H9 (cell line): ENCODE measurements at regions not wholly inside any gene's neighbourhood (a gene's known extent, or its start where the extent isn't known, plus 50 kb on each side); places are given as distances from the start of the nearest gene placed in this dataset.

Source experiments
- DNase-seq: peaks from one replicate; pipeline ENCODE4 v3.0.0-alpha.2; 2017
- H2AFZ ChIP-seq: one replicate; pipeline ENCODE4 v1.6.1; 2013; ENCODE audit warnings: mild to moderate bottlenecking, low read length, control low read depth, moderate library complexity
- H2AK5ac ChIP-seq: 2 replicates; pipeline ENCODE4 v1.6.1; 2013; ENCODE audit warnings: low read length, control low read depth, mixed read lengths; ENCODE audit not compliant: insufficient read length
- H2BK120ac ChIP-seq: one replicate; pipeline ENCODE4 v1.6.1; 2013; ENCODE audit warnings: low read depth, mild to moderate bottlenecking, low read length, control low read depth, inconsistent platforms; ENCODE audit not compliant: poor library complexity, severe bottlenecking
- H2BK12ac ChIP-seq: 2 replicates; pipeline ENCODE4 v1.6.1; 2013; ENCODE audit warnings: low read length, control low read depth, mixed read lengths, low read depth; ENCODE audit not compliant: insufficient read length
- H2BK15ac ChIP-seq: 2 replicates; pipeline ENCODE4 v1.6.1; 2013; ENCODE audit warnings: low read depth, low read length, control low read depth
- H2BK20ac ChIP-seq: one replicate; pipeline ENCODE4 v1.6.1; 2013; ENCODE audit warnings: low read depth, mild to moderate bottlenecking, low read length, control low read depth, inconsistent platforms; ENCODE audit not compliant: poor library complexity, severe bottlenecking
- H2BK5ac ChIP-seq: 2 replicates; pipeline ENCODE4 v1.6.1; 2013; ENCODE audit warnings: low read length, control low read depth, mixed read lengths; ENCODE audit not compliant: insufficient read length
- H3K14ac ChIP-seq: 2 replicates; pipeline ENCODE4 v1.6.1; 2013; ENCODE audit warnings: low read length, control low read depth; ENCODE audit not compliant: insufficient read depth
- H3K18ac ChIP-seq: 2 replicates; pipeline ENCODE4 v1.6.1; 2013; ENCODE audit warnings: low read depth, mild to moderate bottlenecking, mixed read lengths, low read length, control low read depth; ENCODE audit not compliant: insufficient read length
- H3K23ac ChIP-seq: 2 replicates; pipeline ENCODE4 v1.6.1; 2013; ENCODE audit warnings: low read length, control low read depth, mixed read lengths, low read depth; ENCODE audit not compliant: insufficient read length
- H3K23me2 ChIP-seq: 2 replicates; pipeline ENCODE4 v1.6.1; 2013; ENCODE audit warnings: low read depth, mild to moderate bottlenecking, mixed read lengths, low read length, control low read depth; ENCODE audit not compliant: insufficient read length, poor library complexity, severe bottlenecking
- H3K27ac ChIP-seq: 2 replicates; pipeline ENCODE4 v1.5.1; 2013; ENCODE audit warnings: low read length, control low read depth, mixed read lengths, low read depth; ENCODE audit not compliant: insufficient read length
- H3K27me3 ChIP-seq: 2 replicates; pipeline ENCODE4 v1.6.1; 2013; ENCODE audit warnings: low read length, control low read depth, inconsistent platforms; ENCODE audit not compliant: insufficient read depth
- H3K4ac ChIP-seq: 2 replicates; pipeline ENCODE4 v1.6.1; 2013; ENCODE audit warnings: low read depth, mild to moderate bottlenecking, control low read depth, inconsistent platforms, low read length, moderate library complexity
- H3K4me1 ChIP-seq: 2 replicates; pipeline ENCODE4 v1.6.1; 2013; ENCODE audit warnings: low read length, control low read depth, inconsistent platforms; ENCODE audit not compliant: insufficient read depth
- H3K4me2 ChIP-seq: 2 replicates; pipeline ENCODE4 v1.6.1; 2013; ENCODE audit warnings: low read length, control low read depth, mixed read lengths; ENCODE audit not compliant: insufficient read length, insufficient read depth
- H3K56ac ChIP-seq: 2 replicates; pipeline ENCODE4 v1.6.1; 2013; ENCODE audit warnings: low read depth, mild to moderate bottlenecking, mixed read lengths, low read length, control low read depth; ENCODE audit not compliant: insufficient read length
- H3K79me1 ChIP-seq: 2 replicates; pipeline ENCODE4 v1.6.1; 2013; ENCODE audit warnings: low read depth, mild to moderate bottlenecking, moderate library complexity, low read length, control low read depth, inconsistent platforms; ENCODE audit not compliant: insufficient read depth, poor library complexity, severe bottlenecking
- H3K79me2 ChIP-seq: 2 replicates; pipeline ENCODE4 v1.6.1; 2013; ENCODE audit warnings: low read length, control low read depth, inconsistent platforms; ENCODE audit not compliant: insufficient read depth
- H3K9ac ChIP-seq: 2 replicates; pipeline ENCODE4 v1.6.1; 2013; ENCODE audit warnings: low read length, control low read depth, mixed read lengths; ENCODE audit not compliant: insufficient read length; ENCODE audit errors: extremely low read depth
- H3K9me3 ChIP-seq: one replicate; pipeline ENCODE4 v1.6.1; 2013; ENCODE audit warnings: low read depth, low read length, inconsistent platforms; ENCODE audit not compliant: control insufficient read depth
- H3T11ph ChIP-seq: one replicate; pipeline ENCODE4 v1.6.1; 2013; ENCODE audit warnings: mild to moderate bottlenecking, low read length, control low read depth, inconsistent platforms
- H4K20me1 ChIP-seq: one replicate; pipeline ENCODE4 v1.6.1; 2013; ENCODE audit not compliant: control insufficient read depth, insufficient read length, insufficient read depth
- H4K5ac ChIP-seq: 2 replicates; pipeline ENCODE4 v1.6.1; 2013; ENCODE audit warnings: low read depth, mild to moderate bottlenecking, mixed read lengths, low read length, control low read depth; ENCODE audit not compliant: insufficient read length
- H4K8ac ChIP-seq: replicated peaks from 2 replicates; pipeline ENCODE4 v1.6.1; 2013; ENCODE audit warnings: low read length, control low read depth, mixed read lengths, low read depth; ENCODE audit not compliant: insufficient read length
- H4K91ac ChIP-seq: 2 replicates; pipeline ENCODE4 v1.6.1; 2013; ENCODE audit warnings: low read depth, mild to moderate bottlenecking, moderate library complexity, mixed read lengths, low read length, control low read depth; ENCODE audit not compliant: insufficient read length
- H3K27ac Mint-ChIP-seq, 3 experiments: 2 replicates in 2 of 3; 3 replicates in 1 of 3; pipeline ENCODE4 v1.8.0; 2020 to 2021; ENCODE audit warnings: mixed read lengths in 3 of 3, mild to moderate bottlenecking in 1 of 3, moderate library complexity in 1 of 3
- H3K27me3 Mint-ChIP-seq: 2 replicates; pipeline ENCODE4 v1.8.0; 2021; ENCODE audit warnings: low read depth, mild to moderate bottlenecking, moderate library complexity, mixed read lengths
- H3K36me3 Mint-ChIP-seq, 3 experiments: 2 replicates in 2 of 3; 3 replicates in 1 of 3; pipeline ENCODE4 v1.8.0; 2020 to 2021; ENCODE audit warnings: low read depth in 3 of 3, mixed read lengths in 3 of 3; ENCODE audit not compliant: insufficient read depth in 1 of 3
- H3K4me1 Mint-ChIP-seq, 2 experiments: 2 replicates each; pipeline ENCODE4 v1.8.0; 2020; ENCODE audit warnings: mixed read lengths in 2 of 2
- H3K4me3 Mint-ChIP-seq, 2 experiments: 2 replicates in 1 of 2; 3 replicates in 1 of 2; pipeline ENCODE4 v1.8.0; 2020 to 2021; ENCODE audit warnings: mild to moderate bottlenecking in 2 of 2, mixed read lengths in 2 of 2, moderate library complexity in 1 of 2
- H3K9me3 Mint-ChIP-seq, 2 experiments: 2 replicates in 1 of 2; 3 replicates in 1 of 2; pipeline ENCODE4 v1.8.0; 2020; ENCODE audit warnings: mild to moderate bottlenecking in 2 of 2, mixed read lengths in 2 of 2, moderate library complexity in 1 of 2
- WGBS: extraction: QIAGEN DNeasy Blood & Tissue Kit; methylation state at CpG from one replicate; pipeline ENCODE4 v1.1.7; 2013; ENCODE audit warnings: missing lambda C conversion rate, low lambda C conversion rate, mixed read lengths; ENCODE audit not compliant: insufficient read length; ENCODE audit errors: extremely low coverage; 5-methylcytosine and 5-hydroxymethylcytosine counted together
- TF ChIP-seq, protein P1 (sequence below): fragments of 200-600 bp; sonication (generic); conservative IDR thresholded peaks from 3 replicates; pipeline ENCODE4 v1.8.0; 2021; ENCODE audit warnings: antibody characterized with exemption, mild to moderate bottlenecking

DNA sequence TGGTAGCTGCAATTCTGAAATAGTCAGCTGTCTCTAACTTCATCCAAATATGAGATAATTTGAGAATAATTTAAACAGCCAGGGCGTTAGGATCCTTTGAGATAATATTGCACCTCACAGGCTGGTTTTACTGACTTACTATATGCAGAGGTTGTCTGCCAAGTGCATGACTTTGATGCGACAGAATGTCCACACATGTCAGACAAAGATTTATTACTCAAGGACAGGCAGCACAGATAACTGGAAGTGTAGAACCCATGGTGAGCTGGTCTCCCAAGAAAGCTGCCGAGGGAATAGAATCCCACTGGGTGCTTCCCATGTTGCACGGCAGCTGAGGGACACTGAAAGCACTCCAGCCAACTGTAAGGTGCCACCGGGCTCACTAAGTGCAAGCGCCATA lies 166.2 kb upstream of the GALNTL6 start:
- H3K79me1 ChIP-seq, result no peaks in the 10 kb centered on the region
- Mint-ChIP-seq H3K4me3 (no peak overlapping the region), H3K27me3 (no peaks in the 10 kb centered on the region), H3K4me1 (peaks cover 2 to 7% of the 10 kb centered on the region in 2 experiments; a peak in 3 of 4 replicates), H3K9me3 (no peaks in the 10 kb centered on the region), H3K27ac (no peak overlapping the region), H3K36me3 (no peaks in the 10 kb centered on the region)
- no peak overlapping the region for H4K91ac ChIP-seq
- no peaks in the 10 kb centered on the region for H3K79me2 ChIP-seq
- H3K4ac ChIP-seq, result no peak overlapping the region
- H3T11ph ChIP-seq, result no peak overlapping the region
- no peak overlapping the region for H3K14ac ChIP-seq
- no peak overlapping the region for H2BK120ac ChIP-seq
- DNase-seq, result no peak
- no peaks in the 10 kb centered on the region for H4K20me1 ChIP-seq
- no peak overlapping the region for H2BK15ac ChIP-seq
- WGBS, result no CpG with 5 or more reads among the region's 6 CpGs
- H2BK12ac ChIP-seq, result no peak overlapping the region
- no peak overlapping the region for H3K18ac ChIP-seq
- TF ChIP-seq, protein P1, sequence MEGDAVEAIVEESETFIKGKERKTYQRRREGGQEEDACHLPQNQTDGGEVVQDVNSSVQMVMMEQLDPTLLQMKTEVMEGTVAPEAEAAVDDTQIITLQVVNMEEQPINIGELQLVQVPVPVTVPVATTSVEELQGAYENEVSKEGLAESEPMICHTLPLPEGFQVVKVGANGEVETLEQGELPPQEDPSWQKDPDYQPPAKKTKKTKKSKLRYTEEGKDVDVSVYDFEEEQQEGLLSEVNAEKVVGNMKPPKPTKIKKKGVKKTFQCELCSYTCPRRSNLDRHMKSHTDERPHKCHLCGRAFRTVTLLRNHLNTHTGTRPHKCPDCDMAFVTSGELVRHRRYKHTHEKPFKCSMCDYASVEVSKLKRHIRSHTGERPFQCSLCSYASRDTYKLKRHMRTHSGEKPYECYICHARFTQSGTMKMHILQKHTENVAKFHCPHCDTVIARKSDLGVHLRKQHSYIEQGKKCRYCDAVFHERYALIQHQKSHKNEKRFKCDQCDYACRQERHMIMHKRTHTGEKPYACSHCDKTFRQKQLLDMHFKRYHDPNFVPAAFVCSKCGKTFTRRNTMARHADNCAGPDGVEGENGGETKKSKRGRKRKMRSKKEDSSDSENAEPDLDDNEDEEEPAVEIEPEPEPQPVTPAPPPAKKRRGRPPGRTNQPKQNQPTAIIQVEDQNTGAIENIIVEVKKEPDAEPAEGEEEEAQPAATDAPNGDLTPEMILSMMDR, result no peak
- no peaks in the 10 kb centered on the region for H3K27me3 ChIP-seq
- H3K4me2 ChIP-seq, result no peak overlapping the region
- no peak overlapping the region for H2AFZ ChIP-seq
- H2BK5ac ChIP-seq, result no peak overlapping the region
- H3K4me1 ChIP-seq, result no peaks in the 10 kb centered on the region
- H3K9ac ChIP-seq, result no peak overlapping the region
- no peak overlapping the region for H3K56ac ChIP-seq
- no peak overlapping the region for H4K8ac ChIP-seq
- no peak overlapping the region for H3K23ac ChIP-seq
- no peak overlapping the region for H4K5ac ChIP-seq
- H3K9me3 ChIP-seq, result no peaks in the 10 kb centered on the region
- no peak overlapping the region for H3K27ac ChIP-seq
- H2BK20ac ChIP-seq, result no peak overlapping the region
- no peaks in the 10 kb centered on the region for H3K23me2 ChIP-seq
- no peak overlapping the region for H2AK5ac ChIP-seq
